Stimulated activated CD4-positive, alpha-beta T cell treated with anti-CD3 and anti-CD28 coated beads, Interleukin-15, amount 100 ng/mL, for 24 hours (primary cell): ENCODE measurements at regions not wholly inside any gene's neighbourhood (a gene's known extent, or its start where the extent isn't known, plus 50 kb on each side); places are given as distances from the start of the nearest gene placed in this dataset.
"Not testable (repeated sequence)": the region's sequence is repeated elsewhere in the genome, so short reads cannot be mapped to it uniquely, and the experiment has no call there.

Source experiments
- DNase-seq: peaks from one replicate; pipeline ENCODE4 v3.0.0-alpha.2; 2020

- DNase-seq, result no peak
These were observed 320.8 kb upstream of the SGCD start for GRCh38 chr5:156006026-156006647.

DNA sequence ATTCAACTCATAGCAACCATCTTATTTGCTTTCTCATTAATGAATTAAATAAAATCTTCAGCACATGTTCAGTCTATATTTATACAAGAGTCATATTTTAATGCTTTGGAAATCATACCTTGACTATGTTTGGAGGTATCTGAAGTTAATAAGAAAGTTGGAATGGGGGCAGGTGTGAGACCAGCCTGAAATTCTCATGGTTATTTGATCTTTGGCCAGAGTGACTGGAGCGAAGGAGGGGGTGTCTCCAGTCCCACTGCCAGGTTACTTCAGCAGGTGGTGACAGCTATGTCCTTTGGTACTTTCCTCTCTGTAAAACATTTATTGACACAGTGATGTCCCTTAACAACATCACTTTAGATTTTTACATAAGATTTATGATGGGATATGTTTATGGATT lies 318.1 kb upstream of the SGCD start:
- no peak for DNase-seq

DNA sequence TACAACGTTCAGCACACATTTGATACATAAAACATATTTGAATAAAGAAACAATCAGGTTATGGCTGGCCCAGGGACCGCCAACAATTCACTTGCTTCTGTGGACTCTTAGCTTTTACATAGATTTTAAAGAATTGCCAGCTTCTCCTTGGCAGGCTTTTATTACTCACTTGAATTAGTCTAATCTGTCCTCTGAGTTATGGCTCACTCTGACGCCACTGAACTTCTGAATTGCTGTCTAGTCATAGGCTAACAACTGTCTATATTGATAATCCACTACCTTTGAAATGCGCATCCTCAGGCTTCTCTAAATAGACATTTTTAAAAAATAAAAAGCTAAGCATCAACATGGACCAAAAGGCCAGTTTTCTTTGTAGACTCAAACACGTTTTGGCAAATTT lies 317.4 kb upstream of the SGCD start:
- no peak for DNase-seq

DNA sequence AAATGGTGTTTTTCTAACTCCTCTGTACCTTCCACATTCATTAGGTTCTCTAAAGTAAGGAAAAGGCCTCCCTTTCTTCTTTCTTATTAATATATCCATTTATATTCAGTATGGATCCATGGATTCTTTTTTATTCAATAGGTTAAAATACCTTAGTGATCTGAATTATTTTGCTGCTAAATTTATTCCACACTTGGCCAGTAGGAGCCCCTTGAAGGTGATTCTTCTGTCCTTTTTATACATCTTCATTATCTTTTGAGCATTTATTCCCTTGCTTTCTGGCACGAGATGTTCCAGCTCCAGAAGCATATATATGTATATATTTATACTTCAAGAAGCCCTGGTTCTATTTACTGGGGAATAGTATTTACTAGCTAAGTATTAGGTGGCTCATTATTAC lies 311.8 kb upstream of the SGCD start:
- DNase-seq, result no peak

DNA sequence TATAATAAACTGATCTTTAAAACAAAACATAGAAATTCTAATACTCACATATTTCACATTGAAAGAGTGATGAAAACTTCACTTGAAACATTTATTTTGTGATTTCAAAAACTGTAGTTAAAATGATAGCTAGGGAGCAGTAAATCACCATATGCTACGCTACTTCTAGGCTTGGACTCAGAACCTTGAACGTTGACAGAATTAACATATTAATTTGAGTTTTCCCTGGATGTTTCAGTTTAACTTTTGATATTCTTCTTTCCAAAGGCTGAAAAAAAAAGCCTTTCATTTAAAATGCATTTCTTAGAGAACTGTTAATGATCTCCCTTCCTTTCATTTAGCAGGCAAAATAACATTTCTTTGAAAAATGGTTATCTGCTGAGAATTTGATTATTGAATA lies 307.8 kb upstream of the SGCD start:
- DNase-seq, result no peak

GRCh38 chr5:156019571-156020180 lies 307.3 kb upstream of the SGCD start:
- no peak for DNase-seq

- no peak for DNase-seq
These were observed 306.3 kb upstream of the SGCD start for GRCh38 chr5:156020647-156021046.

DNA sequence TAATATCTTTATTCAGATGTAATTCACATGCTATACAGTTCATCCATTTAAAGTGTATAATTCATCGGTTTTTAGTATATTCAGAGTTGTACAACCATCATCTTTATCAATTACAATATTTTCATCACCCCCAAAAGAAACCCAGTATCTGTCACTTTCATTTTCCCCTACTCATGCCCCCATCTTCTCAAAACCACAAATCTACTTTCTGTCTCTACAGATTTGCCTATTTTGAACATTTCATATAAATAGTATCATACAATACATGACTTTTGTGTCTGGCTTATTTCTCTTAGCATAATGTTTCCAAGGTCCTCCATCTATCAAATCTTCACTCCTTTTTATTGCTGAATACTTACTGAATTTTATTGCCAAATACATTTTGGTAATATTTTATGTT lies 305.1 kb upstream of the SGCD start:
- DNase-seq, result no peak

DNA sequence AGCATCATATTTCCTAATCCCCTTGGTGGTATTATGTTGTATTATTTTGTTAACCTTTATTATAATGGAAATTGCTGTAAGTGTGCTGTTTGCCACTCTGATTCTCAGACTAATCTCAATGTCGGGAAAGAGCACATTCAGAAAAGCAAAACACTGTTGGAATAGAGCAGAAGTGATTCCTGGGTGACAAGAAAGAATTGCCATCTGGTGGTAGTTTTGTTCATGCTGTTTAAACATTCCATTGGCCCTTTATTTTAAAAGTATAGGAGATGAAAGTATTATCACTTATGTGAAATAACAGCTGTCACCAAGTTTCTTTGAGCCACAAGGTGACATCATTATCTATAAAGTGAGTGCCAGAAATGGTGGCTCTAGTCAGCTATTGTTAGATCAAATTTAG lies 301.3 kb upstream of the SGCD start:
- no peak for DNase-seq

- DNase-seq, result no peak
These were observed 295.8 kb upstream of the SGCD start for GRCh38 chr5:156031181-156031580.

DNA sequence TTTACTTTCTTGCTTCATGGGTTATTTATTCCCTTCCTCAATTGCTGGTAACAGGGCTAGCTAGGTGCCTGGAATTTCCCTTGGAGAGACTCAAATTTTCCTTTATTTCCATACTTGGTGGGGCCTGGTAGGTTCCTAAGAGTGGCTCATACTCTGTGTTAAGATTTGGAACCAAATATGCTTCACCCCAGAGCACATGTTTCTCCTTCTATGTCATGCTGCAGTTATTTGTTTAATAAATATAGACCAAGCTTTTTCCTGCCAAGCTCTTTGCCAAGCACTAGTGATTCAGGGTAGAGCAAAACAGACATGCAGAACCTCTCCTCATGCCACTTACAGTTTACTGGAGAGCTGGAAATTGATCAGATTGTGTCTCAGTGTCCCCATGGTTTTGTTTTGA lies 290.3 kb upstream of the SGCD start:
- DNase-seq, result no peak

DNA sequence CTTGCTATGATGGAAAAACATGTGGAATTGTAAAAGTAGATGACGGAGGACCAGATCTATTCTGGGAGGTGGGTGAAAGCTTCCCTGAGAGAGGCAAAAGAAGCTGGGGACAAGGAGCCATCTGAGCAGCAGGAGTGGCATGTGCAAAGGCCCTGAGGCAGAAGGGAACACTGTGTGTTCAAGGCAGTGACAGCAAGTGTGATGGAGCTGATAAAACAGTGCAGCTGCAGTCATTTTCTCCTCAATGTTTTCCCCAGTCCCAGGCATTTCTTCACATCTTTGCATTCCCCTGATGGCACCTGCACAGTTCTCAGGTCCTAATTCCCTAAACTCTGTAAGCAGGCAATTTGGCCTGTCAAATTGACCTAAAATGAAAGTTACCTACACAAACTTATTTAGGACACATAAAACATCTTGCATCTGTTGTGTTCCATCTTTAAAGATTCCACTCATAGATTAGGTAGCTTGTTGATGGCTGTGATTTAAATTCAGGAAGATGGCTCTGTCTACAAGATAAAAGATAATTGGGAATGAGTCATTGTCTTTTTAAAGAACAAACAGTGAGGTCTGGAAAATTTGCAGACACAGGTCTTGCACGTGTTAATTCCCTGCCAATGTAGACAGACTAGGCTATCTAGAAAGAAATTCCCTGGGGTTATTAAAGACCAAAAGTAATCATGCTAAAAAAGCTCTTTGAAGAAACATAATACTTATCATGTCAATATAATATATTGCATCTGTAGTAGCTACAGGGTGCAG lies 289.6 kb upstream of the SGCD start:
- DNase-seq, result no peak

DNA sequence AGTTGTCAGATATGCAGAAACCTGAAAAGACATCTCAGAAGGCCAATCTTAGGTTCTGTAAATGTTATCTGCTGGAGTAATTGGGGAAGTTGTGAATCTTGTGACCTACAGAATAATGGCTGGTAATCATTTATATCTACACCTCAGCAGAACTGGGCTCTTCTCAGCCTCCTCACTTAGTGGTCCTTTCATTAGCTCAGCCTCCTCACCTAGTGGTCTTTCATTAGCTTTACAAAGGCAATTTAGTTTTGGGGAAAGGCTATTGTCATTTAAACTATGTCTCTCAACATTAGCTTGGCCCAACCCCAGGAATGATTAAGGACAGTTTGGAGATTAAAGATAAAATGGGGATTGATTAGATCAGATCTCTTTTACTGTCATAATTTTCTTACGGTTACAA lies 284.2 kb upstream of the SGCD start:
- no peak for DNase-seq

DNA sequence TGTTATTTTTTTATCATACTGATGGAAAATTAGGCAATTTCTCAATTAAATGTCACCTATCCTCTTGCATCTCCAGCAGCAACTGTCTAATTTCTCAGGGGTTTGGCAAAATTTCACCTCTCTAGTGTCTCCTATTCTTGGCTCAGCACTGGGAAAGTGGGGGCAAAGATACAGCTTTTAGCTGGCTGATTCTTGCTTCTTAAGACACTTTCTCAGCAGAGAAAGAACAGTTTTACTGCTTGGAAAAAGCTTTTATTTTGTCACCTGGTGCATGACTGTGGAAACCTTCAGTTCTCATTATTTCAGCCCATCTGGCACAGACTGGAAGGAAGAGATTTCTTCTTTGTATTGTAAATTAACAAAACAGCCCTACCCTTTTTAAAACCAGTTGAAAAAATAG lies 283.6 kb upstream of the SGCD start:
- DNase-seq, result no peak

- DNase-seq, result no peak
These were observed 275.0 kb upstream of the SGCD start for GRCh38 chr5:156051972-156052371.

- no peak for DNase-seq
These were observed 274.3 kb upstream of the SGCD start for GRCh38 chr5:156052656-156053055.

GRCh38 chr5:156053056-156053455 lies 273.9 kb upstream of the SGCD start:
- DNase-seq, result no peak

DNA sequence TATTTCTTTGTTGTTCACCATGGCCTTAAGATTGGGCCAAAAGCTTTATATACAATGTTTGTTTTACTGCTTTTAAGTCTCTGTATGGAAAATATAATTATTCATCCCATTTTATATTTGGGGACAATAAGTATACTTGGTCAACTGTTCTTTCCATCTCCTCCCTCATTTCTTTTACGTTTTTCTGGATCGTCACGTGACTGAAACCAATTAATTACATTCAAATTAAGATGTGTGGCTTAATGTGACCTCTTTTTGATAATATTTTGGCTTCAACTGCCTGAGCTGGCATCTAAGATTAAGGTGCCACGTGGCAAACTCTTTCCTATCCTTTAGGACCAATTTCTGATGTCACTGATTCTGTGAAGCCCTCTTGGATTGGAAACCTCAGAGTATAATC lies 250.1 kb upstream of the SGCD start:
- no peak for DNase-seq

GRCh38 chr5:156087577-156088110 lies 239.3 kb upstream of the SGCD start:
- no peak for DNase-seq

- DNase-seq, result not testable (repeated sequence)
These were observed 236.7 kb upstream of the SGCD start for GRCh38 chr5:156089955-156090940.

GRCh38 chr5:156093024-156093423 lies 233.9 kb upstream of the SGCD start:
- no peak for DNase-seq

- DNase-seq, result no peak
These were observed 233.0 kb upstream of the SGCD start for GRCh38 chr5:156094001-156094400.

- no peak for DNase-seq
These were observed 231.2 kb upstream of the SGCD start for GRCh38 chr5:156095709-156096241.
